Transverse colon (tissue), 4 donors: ENCODE measurements at regions not wholly inside any gene's neighbourhood (a gene's known extent, or its start where the extent isn't known, plus 50 kb on each side); places are given as distances from the start of the nearest gene placed in this dataset.
A peak's percentile ranks its signal among the peaks of the same experiment; 100 is the strongest.

Experiments
- DNase-seq: peaks from one replicate; pipeline ENCODE4 v3.0.0-alpha.2; 2019
- H3K27ac ChIP-seq, 4 donors: fragments of 200-600 bp; sonication (generic); 2 replicates each; pipeline ENCODE4 v1.5.1; 2016 to 2018; ENCODE audit warnings: inconsistent platforms in 4 of 4
- H3K27me3 ChIP-seq: fragments of 200-600 bp; sonication (generic); 2 replicates; pipeline ENCODE4 v1.5.1; 2017; ENCODE audit warnings: inconsistent platforms
- H3K36me3 ChIP-seq, 4 donors: fragments of 200-600 bp; sonication (generic); 2 replicates each; pipeline ENCODE4 v1.5.1; 2017 to 2019; ENCODE audit warnings: inconsistent platforms in 4 of 4
- H3K4me1 ChIP-seq, 4 donors: fragments of 200-600 bp; sonication (generic); 2 replicates each; pipeline ENCODE4 v1.5.1; 2017 to 2020; ENCODE audit warnings: inconsistent platforms in 4 of 4
- H3K4me3 ChIP-seq, 4 donors: fragments of 200-600 bp; sonication (generic); 1 replicate in 1 of 4; 2 replicates in 3 of 4; pipeline versions ENCODE4 v1.5.1 to v1.6.1; 2017 to 2019; ENCODE audit warnings: inconsistent platforms in 4 of 4
- H3K9me3 ChIP-seq, 2 donors: fragments of 200-600 bp; sonication (generic); 2 replicates each; pipeline ENCODE4 v1.5.1; 2017 to 2019; ENCODE audit warnings: inconsistent platforms in 2 of 2
- EP300 ChIP-seq: sonication (generic); formaldehyde crosslinking; IDR thresholded peaks from one replicate; pipeline ENCODE4 v1.6.1; 2017; ENCODE audit warnings: antibody characterized with exemption, low read depth
- POLR2A ChIP-seq: fragments of 450-650 bp; IDR thresholded peaks from one replicate; pipeline ENCODE4 v1.6.1; 2016; ENCODE audit warnings: antibody characterized with exemption, mild to moderate bottlenecking, moderate library complexity
- POLR2AphosphoS5 ChIP-seq, 3 donors: sonication (generic); formaldehyde crosslinking; IDR thresholded peaks; one replicate each; pipeline ENCODE4 v1.6.1; 2016; ENCODE audit warnings: antibody characterized with exemption in 3 of 3
- WGBS, 2 donors: methylation state at CpG; one replicate each; pipeline ENCODE4 v1.1.5; 2018; ENCODE audit warnings: low coverage in 1 of 2; 5-methylcytosine and 5-hydroxymethylcytosine counted together
- in situ Hi-C, 4 donors: fragments of 200-750 bp; cut with MboI; loops; one replicate each; pipeline versions ENCODE4 v1.15.0 to v1.15.1; 2017; ENCODE audit warnings: low sequenced_read_pairs in 3 of 4, low pct_ligation_motif_present in 1 of 4, low pct_unique_long_range_greater_than_20kb in 1 of 4
- intact Hi-C: fragments of 100-400 bp; cut with DNase I; formaldehyde crosslinking; loops from one replicate; pipeline ENCODE4 v1.15.1; 2023; ENCODE audit warnings: low total_unique reads
- TF ChIP-seq, protein P1 (sequence below), 5 experiments: fragments of 200-600 bp in 3 of 5; fragments of 450-650 bp in 2 of 5; sonication (generic) in 3 of 5; IDR thresholded peaks; 1 replicate in 2 of 5; 2 replicates in 3 of 5; pipeline ENCODE4 v1.5.1; 2016 to 2017; ENCODE audit warnings: antibody characterized with exemption in 5 of 5, inconsistent platforms in 3 of 5, mild to moderate bottlenecking in 2 of 5, moderate library complexity in 1 of 5

- TF ChIP-seq POLR2AphosphoS5 (IDR thresholded peaks at IDR 0.05) (no peak), POLR2A (no peak), EP300 (no peak)
- TF ChIP-seq, protein P1, sequence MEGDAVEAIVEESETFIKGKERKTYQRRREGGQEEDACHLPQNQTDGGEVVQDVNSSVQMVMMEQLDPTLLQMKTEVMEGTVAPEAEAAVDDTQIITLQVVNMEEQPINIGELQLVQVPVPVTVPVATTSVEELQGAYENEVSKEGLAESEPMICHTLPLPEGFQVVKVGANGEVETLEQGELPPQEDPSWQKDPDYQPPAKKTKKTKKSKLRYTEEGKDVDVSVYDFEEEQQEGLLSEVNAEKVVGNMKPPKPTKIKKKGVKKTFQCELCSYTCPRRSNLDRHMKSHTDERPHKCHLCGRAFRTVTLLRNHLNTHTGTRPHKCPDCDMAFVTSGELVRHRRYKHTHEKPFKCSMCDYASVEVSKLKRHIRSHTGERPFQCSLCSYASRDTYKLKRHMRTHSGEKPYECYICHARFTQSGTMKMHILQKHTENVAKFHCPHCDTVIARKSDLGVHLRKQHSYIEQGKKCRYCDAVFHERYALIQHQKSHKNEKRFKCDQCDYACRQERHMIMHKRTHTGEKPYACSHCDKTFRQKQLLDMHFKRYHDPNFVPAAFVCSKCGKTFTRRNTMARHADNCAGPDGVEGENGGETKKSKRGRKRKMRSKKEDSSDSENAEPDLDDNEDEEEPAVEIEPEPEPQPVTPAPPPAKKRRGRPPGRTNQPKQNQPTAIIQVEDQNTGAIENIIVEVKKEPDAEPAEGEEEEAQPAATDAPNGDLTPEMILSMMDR (IDR thresholded peaks at IDR 0.05): no peak
- in situ Hi-C loops (no loop called here), intact Hi-C loops (no loop called here)
- DNase-seq: no peak
- peak overlapping the region; percentile 89 to 94 (median 92) for H3K27ac ChIP-seq
- H3K36me3 ChIP-seq: no peaks in the 10 kb centered on the region
- no peaks in the 10 kb centered on the region for H3K27me3 ChIP-seq
- peaks cover 0 to 32% (median 22%) of the 10 kb centered on the region in 4 donors for H3K4me1 ChIP-seq
- 53 to 57% methylated on average over 7 to 8 of the region's 8 CpGs for WGBS, 2 donors
- no peak overlapping the region for H3K4me3 ChIP-seq
- no peaks in the 10 kb centered on the region for H3K9me3 ChIP-seq
Measured at GRCh38 chr21:41677671-41678015, 89.2 kb downstream of the RIPK4 start.

DNA sequence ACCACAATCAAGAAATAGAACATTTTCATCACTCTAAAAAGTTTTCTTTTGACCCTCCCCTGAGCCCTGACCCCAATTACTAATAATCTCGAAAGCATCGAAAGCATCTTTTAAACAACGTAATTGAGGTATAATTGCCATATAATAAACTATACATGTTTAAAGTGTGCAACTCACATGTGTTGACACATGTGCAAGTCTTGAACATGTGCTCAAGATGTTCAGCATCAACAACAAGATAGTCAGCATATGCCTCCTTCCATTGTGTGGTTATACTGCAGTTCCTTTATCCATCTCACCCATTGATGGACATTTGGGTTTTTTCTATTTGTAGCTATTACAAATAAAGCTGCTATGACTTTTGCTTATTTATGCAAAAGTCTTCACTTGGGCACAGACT lies 90.7 kb downstream of the RIPK4 start:
- in situ Hi-C loops: no loop called here
- no peaks in the 10 kb centered on the region for H3K36me3 ChIP-seq

GRCh38 chr21:41675574-41675973 lies 91.3 kb downstream of the RIPK4 start:
- peaks cover 0 to 30% (median 20%) of the 10 kb centered on the region in 4 donors for H3K4me1 ChIP-seq
- no peaks in the 10 kb centered on the region for H3K36me3 ChIP-seq
- 50 to 72% methylated on average over 2 to 6 of the region's 6 CpGs for WGBS, 2 donors
- in situ Hi-C loops: no loop called here
- no peak for TF ChIP-seq POLR2A
- TF ChIP-seq, protein P1 (IDR thresholded peaks at IDR 0.05): no peak
- TF ChIP-seq EP300: no peak
- TF ChIP-seq POLR2AphosphoS5 (IDR thresholded peaks at IDR 0.05): no peak
- H3K4me3 ChIP-seq: no peak overlapping the region
- no peak for DNase-seq
- no peaks in the 10 kb centered on the region for H3K9me3 ChIP-seq
- H3K27ac ChIP-seq: no peak overlapping the region
- intact Hi-C loops: no loop called here
- no peaks in the 10 kb centered on the region for H3K27me3 ChIP-seq

More for the DNA sequence above, 90.7 kb downstream of the RIPK4 start:
- H3K4me1 ChIP-seq: peaks cover 0 to 32% (median 22%) of the 10 kb centered on the region in 4 donors
- DNase-seq: no peak
- intact Hi-C loops: no loop called here
- no peaks in the 10 kb centered on the region for H3K9me3 ChIP-seq
- WGBS, 2 donors: 88 to 94% methylated on average over 3 of the region's 3 CpGs
- no peak overlapping the region for H3K4me3 ChIP-seq
- no peak for TF ChIP-seq EP300
- TF ChIP-seq POLR2AphosphoS5 (IDR thresholded peaks at IDR 0.05): no peak
- no peak for TF ChIP-seq POLR2A
- TF ChIP-seq, protein P1 (IDR thresholded peaks at IDR 0.05): no peak
- H3K27ac ChIP-seq: no peak overlapping the region
- no peaks in the 10 kb centered on the region for H3K27me3 ChIP-seq

DNA sequence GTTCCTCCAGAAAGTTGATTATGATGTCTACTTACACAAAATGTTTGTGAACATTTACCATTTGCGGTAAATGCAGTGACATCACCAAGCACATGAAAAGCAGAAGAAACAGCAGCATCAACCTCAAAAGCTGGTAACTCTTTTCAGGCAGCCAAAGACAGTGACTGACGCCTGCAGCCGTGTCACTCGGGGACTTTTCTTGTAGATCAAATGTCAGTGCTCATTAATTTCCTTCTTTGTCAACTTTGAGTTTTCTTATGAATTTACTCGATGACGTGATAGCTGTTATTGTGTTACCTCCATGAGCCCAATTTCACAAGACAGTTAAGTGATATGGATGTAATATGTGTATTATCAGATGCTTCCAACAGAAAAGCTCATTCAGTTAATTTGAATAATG lies 92.5 kb downstream of the RIPK4 start:
- H3K27ac ChIP-seq: no peak overlapping the region
- H3K4me3 ChIP-seq: no peak overlapping the region
- H3K27me3 ChIP-seq: no peaks in the 10 kb centered on the region
- intact Hi-C loops (no loop called here), in situ Hi-C loops (no loop called here)
- no peaks in the 10 kb centered on the region for H3K9me3 ChIP-seq
- TF ChIP-seq, protein P1 (IDR thresholded peaks at IDR 0.05): no peak
- TF ChIP-seq POLR2AphosphoS5 (IDR thresholded peaks at IDR 0.05) (no peak), POLR2A (no peak), EP300 (no peak)
- no peaks in the 10 kb centered on the region for H3K36me3 ChIP-seq
- DNase-seq: no peak
- WGBS, 2 donors: 77 to 97% methylated on average over 6 of the region's 6 CpGs
- H3K4me1 ChIP-seq: peaks cover 0 to 19% (median 14%) of the 10 kb centered on the region in 4 donors
